ENCODE measurements at regions not wholly inside any gene's neighbourhood (a gene's known extent, or its start where the extent isn't known, plus 50 kb on each side); places are given as distances from the start of the nearest gene placed in this dataset.
"Not testable (repeated sequence)": the region's sequence is repeated elsewhere in the genome, so short reads cannot be mapped to it uniquely, and the experiment has no call there.

- no peak for DNase-seq (ENCODE audit: low read depth in 1 of 2, low spot score in 1 of 2)
- Histone ChIP-seq H3K27ac (replicated peaks) (no peak overlapping the region), H3K27me3 (ENCODE audit: insufficient read depth, poor library complexity, severe bottlenecking) (no peaks in the 10 kb centered on the region), H3K4me3 (replicated peaks; ENCODE audit: insufficient read depth, low read length) (no peak overlapping the region)
- TF ChIP-seq CTCF (IDR thresholded peaks at IDR 0.05; ENCODE audit: insufficient read depth, low read length) (no peak), GABPA (IDR thresholded peaks at IDR 0.05; ENCODE audit: low read depth) (no peak), SPI1 (IDR thresholded peaks at IDR 0.05; ENCODE audit: borderline replicate concordance, low read depth) (no peak), POLR2AphosphoS5 (IDR thresholded peaks at IDR 0.05; ENCODE audit: low read depth) (no peak)
- TF ChIP-seq, protein P1, sequence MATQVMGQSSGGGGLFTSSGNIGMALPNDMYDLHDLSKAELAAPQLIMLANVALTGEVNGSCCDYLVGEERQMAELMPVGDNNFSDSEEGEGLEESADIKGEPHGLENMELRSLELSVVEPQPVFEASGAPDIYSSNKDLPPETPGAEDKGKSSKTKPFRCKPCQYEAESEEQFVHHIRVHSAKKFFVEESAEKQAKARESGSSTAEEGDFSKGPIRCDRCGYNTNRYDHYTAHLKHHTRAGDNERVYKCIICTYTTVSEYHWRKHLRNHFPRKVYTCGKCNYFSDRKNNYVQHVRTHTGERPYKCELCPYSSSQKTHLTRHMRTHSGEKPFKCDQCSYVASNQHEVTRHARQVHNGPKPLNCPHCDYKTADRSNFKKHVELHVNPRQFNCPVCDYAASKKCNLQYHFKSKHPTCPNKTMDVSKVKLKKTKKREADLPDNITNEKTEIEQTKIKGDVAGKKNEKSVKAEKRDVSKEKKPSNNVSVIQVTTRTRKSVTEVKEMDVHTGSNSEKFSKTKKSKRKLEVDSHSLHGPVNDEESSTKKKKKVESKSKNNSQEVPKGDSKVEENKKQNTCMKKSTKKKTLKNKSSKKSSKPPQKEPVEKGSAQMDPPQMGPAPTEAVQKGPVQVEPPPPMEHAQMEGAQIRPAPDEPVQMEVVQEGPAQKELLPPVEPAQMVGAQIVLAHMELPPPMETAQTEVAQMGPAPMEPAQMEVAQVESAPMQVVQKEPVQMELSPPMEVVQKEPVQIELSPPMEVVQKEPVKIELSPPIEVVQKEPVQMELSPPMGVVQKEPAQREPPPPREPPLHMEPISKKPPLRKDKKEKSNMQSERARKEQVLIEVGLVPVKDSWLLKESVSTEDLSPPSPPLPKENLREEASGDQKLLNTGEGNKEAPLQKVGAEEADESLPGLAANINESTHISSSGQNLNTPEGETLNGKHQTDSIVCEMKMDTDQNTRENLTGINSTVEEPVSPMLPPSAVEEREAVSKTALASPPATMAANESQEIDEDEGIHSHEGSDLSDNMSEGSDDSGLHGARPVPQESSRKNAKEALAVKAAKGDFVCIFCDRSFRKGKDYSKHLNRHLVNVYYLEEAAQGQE (IDR thresholded peaks at IDR 0.05; ENCODE audit: insufficient replicate concordance, low read depth) = no peak
Observed at GRCh38 chr11:38756537-38756936, 2158.5 kb upstream of the RAG2 start.

GRCh38 chr11:38751421-38751820 lies 2153.4 kb upstream of the RAG2 start:
- Histone ChIP-seq H3K27me3 (ENCODE audit: insufficient read depth, poor library complexity, severe bottlenecking) (no peaks in the 10 kb centered on the region), H3K4me3 (replicated peaks; ENCODE audit: insufficient read depth, low read length) (no peak overlapping the region), H3K27ac (replicated peaks) (no peak overlapping the region)
- DNase-seq (ENCODE audit: low read depth in 1 of 2, low spot score in 1 of 2) = no peak
- TF ChIP-seq GABPA (IDR thresholded peaks at IDR 0.05; ENCODE audit: low read depth) (no peak), SPI1 (IDR thresholded peaks at IDR 0.05; ENCODE audit: borderline replicate concordance, low read depth) (no peak), CTCF (IDR thresholded peaks at IDR 0.05; ENCODE audit: insufficient read depth, low read length) (no peak), POLR2AphosphoS5 (IDR thresholded peaks at IDR 0.05; ENCODE audit: low read depth) (no peak)
- TF ChIP-seq, protein P1 (IDR thresholded peaks at IDR 0.05; ENCODE audit: insufficient replicate concordance, low read depth) = no peak

DNA sequence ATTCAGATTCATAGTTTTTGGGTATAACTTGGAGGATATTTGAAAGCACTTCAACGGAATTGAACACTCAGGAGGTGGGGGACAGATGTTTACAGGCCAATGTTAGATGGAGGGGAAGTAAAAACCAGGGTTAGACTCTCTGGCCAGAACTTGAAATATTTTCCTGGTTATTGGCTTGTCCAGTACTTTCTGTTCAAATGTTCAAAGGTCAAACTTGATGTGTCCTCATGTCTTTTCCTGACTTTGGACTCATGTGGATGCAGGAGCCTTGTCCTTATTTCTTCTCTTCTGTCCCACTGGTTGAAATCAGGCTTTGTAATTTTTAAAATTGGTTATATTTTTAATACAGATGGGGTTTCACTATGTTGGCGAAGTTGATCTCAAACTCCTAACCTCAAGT lies 2148.5 kb upstream of the RAG2 start:
- DNase-seq (ENCODE audit: low read depth in 1 of 2, low spot score in 1 of 2); H3K4me3 ChIP-seq (replicated peaks; ENCODE audit: insufficient read depth, low read length); H3K27me3 ChIP-seq (ENCODE audit: insufficient read depth, poor library complexity, severe bottlenecking); H3K27ac ChIP-seq (replicated peaks): not testable (repeated sequence)

GRCh38 chr11:38723361-38723760 lies 2125.3 kb upstream of the RAG2 start:
- Histone ChIP-seq H3K4me3 (replicated peaks; ENCODE audit: insufficient read depth, low read length) (no peak overlapping the region), H3K27me3 (ENCODE audit: insufficient read depth, poor library complexity, severe bottlenecking) (no peaks in the 10 kb centered on the region), H3K27ac (replicated peaks) (no peak overlapping the region)
- no peak for TF ChIP-seq GABPA (IDR thresholded peaks at IDR 0.05; ENCODE audit: low read depth)
- no peak for DNase-seq (ENCODE audit: low read depth in 1 of 2, low spot score in 1 of 2)

DNA sequence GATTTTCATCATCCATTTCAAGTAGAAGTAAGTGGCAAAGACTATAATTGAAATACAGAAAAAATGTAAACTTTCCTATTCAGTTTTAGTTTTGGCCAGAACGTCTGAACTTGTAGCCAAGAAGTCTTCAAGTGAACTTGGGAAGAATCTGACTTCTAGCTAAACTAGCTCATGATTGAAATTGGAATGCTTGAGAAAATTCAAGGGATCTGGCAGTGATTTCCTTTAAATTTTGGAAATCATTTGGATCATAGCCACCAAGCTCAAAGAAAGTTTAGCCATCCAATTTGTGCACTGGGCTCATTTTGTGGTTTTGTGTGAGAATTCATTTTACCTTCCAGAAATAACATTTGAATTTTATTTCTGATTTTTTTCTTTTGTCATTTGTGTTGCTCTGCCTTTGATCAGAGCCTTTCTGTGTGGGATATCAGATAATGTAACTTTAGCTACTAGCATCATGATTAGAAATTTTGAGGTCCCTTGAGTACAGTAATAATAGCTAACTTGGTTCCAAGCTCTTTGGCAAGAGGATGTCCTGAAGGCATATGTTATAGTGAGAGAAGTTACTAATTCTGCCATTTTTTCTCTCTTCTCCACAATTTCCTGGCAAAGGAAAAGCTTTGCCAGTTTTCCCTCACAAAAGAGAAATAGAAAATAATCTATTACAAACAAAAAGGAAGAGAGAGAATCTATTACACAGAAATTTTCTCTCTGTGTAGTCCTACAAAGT lies 2123.7 kb upstream of the RAG2 start:
- DNase-seq (ENCODE audit: low read depth in 1 of 2, low spot score in 1 of 2) = no peak
- no peak overlapping the region for H3K4me3 ChIP-seq (replicated peaks; ENCODE audit: insufficient read depth, low read length)
- no peak overlapping the region for H3K27ac ChIP-seq (replicated peaks)
- no peaks in the 10 kb centered on the region for H3K27me3 ChIP-seq (ENCODE audit: insufficient read depth, poor library complexity, severe bottlenecking)
- TF ChIP-seq POLR2AphosphoS5 (IDR thresholded peaks at IDR 0.05; ENCODE audit: low read depth) (no peak), GABPA (IDR thresholded peaks at IDR 0.05; ENCODE audit: low read depth) (no peak), SPI1 (IDR thresholded peaks at IDR 0.05; ENCODE audit: borderline replicate concordance, low read depth) (no peak), CTCF (IDR thresholded peaks at IDR 0.05; ENCODE audit: insufficient read depth, low read length) (no peak)
- TF ChIP-seq, protein P1 (IDR thresholded peaks at IDR 0.05; ENCODE audit: insufficient replicate concordance, low read depth) = no peak

Data from HL-60 (cell line).